ENCODE measurements at regions not wholly inside any gene's neighbourhood (a gene's known extent, or its start where the extent isn't known, plus 50 kb on each side); places are given as distances from the start of the nearest gene placed in this dataset.
"Not testable (repeated sequence)": the region's sequence is repeated elsewhere in the genome, so short reads cannot be mapped to it uniquely, and the experiment has no call there.

GRCh38 chr10:28393956-28394568 lies 91.2 kb upstream of the MPP7 start:
- FAIRE-seq, result no peak

GRCh38 chr10:28396331-28396730 lies 93.5 kb upstream of the MPP7 start:
- FAIRE-seq, result no peak

GRCh38 chr10:28397229-28397628 lies 94.4 kb upstream of the MPP7 start:
- no peak for FAIRE-seq

- no peak for FAIRE-seq
These were observed 97.3 kb upstream of the MPP7 start for GRCh38 chr10:28400176-28400575.

GRCh38 chr10:28400681-28401080 lies 97.8 kb upstream of the MPP7 start:
- FAIRE-seq, result no peak

- FAIRE-seq, result not testable (repeated sequence)
These were observed 99.8 kb upstream of the MPP7 start for GRCh38 chr10:28402611-28403073.

GRCh38 chr10:28403090-28403489 lies 100.2 kb upstream of the MPP7 start:
- FAIRE-seq, result no peak

GRCh38 chr10:28408237-28408777 lies 105.4 kb upstream of the MPP7 start:
- FAIRE-seq, result no peak

- FAIRE-seq, result peak; percentile 22
These were observed 107.7 kb upstream of the MPP7 start for GRCh38 chr10:28410420-28411135.

- no peak for FAIRE-seq
These were observed 108.2 kb upstream of the MPP7 start for GRCh38 chr10:28411136-28411460.

- FAIRE-seq, result no peak
These were observed 108.8 kb upstream of the MPP7 start for GRCh38 chr10:28411648-28412047.

- FAIRE-seq, result no peak
These were observed 114.8 kb upstream of the WAC start for GRCh38 chr10:28418069-28418468.

GRCh38 chr10:28425422-28425821 lies 107.5 kb upstream of the WAC start:
- FAIRE-seq, result no peak

- no peak for FAIRE-seq
These were observed 106.3 kb upstream of the WAC start for GRCh38 chr10:28426392-28427159.

- FAIRE-seq, result no peak
These were observed 105.5 kb upstream of the WAC start for GRCh38 chr10:28427376-28427775.

- FAIRE-seq, result no peak
These were observed 103.9 kb upstream of the WAC start for GRCh38 chr10:28429045-28429444.

GRCh38 chr10:28429573-28430216 lies 103.2 kb upstream of the WAC start:
- FAIRE-seq, result no peak

- FAIRE-seq, result no peak
These were observed 101.8 kb upstream of the WAC start for GRCh38 chr10:28431139-28431538.

- peak; percentile 93 for FAIRE-seq
These were observed 100.7 kb upstream of the WAC start for GRCh38 chr10:28432210-28432676.

GRCh38 chr10:28434063-28434462 lies 98.9 kb upstream of the WAC start:
- FAIRE-seq, result no peak

GRCh38 chr10:28442403-28442802 lies 90.5 kb upstream of the WAC start:
- FAIRE-seq, result no peak

- FAIRE-seq, result no peak
These were observed 88.9 kb upstream of the WAC start for GRCh38 chr10:28444031-28444430.

- no peak for FAIRE-seq
These were observed 87.4 kb upstream of the WAC start for GRCh38 chr10:28445516-28445915.

Data from TTC549 (cell line).